Motor neuron (in vitro differentiated cells): ENCODE measurements at regions not wholly inside any gene's neighbourhood (a gene's known extent, or its start where the extent isn't known, plus 50 kb on each side); places are given as distances from the start of the nearest gene placed in this dataset.

Experiments
- ATAC-seq, 8 experiments: fragments of 200-7000 bp; cut with Tn5 transposase; replicated peaks in 6 of 8; 2 replicates each; pipeline ENCODE4 v1.8.0; 2021; ENCODE audit warnings: mild to moderate bottlenecking in 8 of 8, moderate library complexity in 8 of 8
- H3K27ac ChIP-seq, 2 donors: fragments of 250-450 bp; sonication (Bioruptor Pico); 2 replicates each; pipeline ENCODE4 v1.9.0; 2021; ENCODE audit warnings: antibody characterized with exemption in 2 of 2, mild to moderate bottlenecking in 2 of 2, moderate library complexity in 1 of 2
- H3K4me1 ChIP-seq, 2 donors: fragments of 250-450 bp; sonication (Bioruptor Pico); replicated peaks in 1 of 2; 2 replicates each; pipeline ENCODE4 v1.6.1; 2021; ENCODE audit warnings: antibody characterized with exemption in 2 of 2, mild to moderate bottlenecking in 2 of 2, moderate library complexity in 1 of 2
- H3K4me3 ChIP-seq, 5 donors: fragments of 250-450 bp; sonication (Bioruptor Pico); 2 replicates each; pipeline ENCODE4 v1.9.0; 2021; ENCODE audit warnings: antibody characterized with exemption in 5 of 5, mild to moderate bottlenecking in 5 of 5, moderate library complexity in 4 of 5
- WGBS, 10 experiments: fragments of 450-650 bp; shearing (Covaris generic); methylation state at CpG; one replicate each; pipeline ENCODE4 v1.0.0; 2022; 5-methylcytosine and 5-hydroxymethylcytosine counted together
- in situ Hi-C, 9 experiments: fragments of 400-800 bp; cut with MboI; loops; one replicate each; pipeline ENCODE4 v1.15.0; 2021; ENCODE audit warnings: low sequenced_read_pairs in 9 of 9, low pct_unique_long_range_greater_than_20kb in 2 of 9; ENCODE audit not compliant: unreplicated experiment in 9 of 9

DNA sequence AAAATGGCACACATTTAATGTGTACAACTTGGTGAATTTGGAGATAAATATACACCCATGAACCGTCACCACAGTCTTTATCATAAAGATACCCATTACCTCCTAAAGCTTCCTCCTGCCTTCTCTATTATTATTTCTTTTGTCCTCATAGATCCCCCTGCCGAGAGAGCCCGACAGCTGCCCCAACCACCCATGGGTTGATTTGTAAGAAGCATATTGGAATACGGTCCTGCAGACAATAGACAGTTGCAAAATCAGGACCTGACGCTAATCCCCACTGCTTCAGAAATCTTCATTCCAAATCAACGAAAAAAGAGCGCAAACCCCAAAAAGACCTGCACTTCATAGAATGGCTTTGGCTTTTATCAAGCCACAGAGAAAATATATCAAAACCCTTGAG is 697.5 kb downstream of the SEMA5A start:
- Histone ChIP-seq H3K4me3 (no peak overlapping the region), H3K27ac (no peak overlapping the region), H3K4me1 (peaks cover 9 to 11% of the 10 kb centered on the region in 2 donors)
- in situ Hi-C loops, result no loop called here
- ATAC-seq, result no peak
- 36 to 98% (median 58%) methylated on average over 2 to 7 of the region's 7 CpGs; no CpG with 5 or more reads in 1 of the 10 experiments for WGBS, 10 experiments

- Histone ChIP-seq H3K4me1 (peaks cover 4 to 5% of the 10 kb centered on the region in 2 donors), H3K4me3 (no peak overlapping the region), H3K27ac (no peak overlapping the region)
- ATAC-seq, result peak in 5 of 8 experiments; percentile 74 to 91 (median 89)
- in situ Hi-C loops, result no loop called here
- WGBS, 10 experiments, result 36 to 93% (median 69%) methylated on average over 1 to 3 of the region's 3 CpGs
These were observed 696.8 kb downstream of the SEMA5A start for GRCh38 chr5:8848997-8849594.

- Histone ChIP-seq H3K4me3 (no peak overlapping the region), H3K27ac (no peak overlapping the region), H3K4me1 (no peaks in the 10 kb centered on the region)
- in situ Hi-C loops, result no loop called here
- 80 to 100% (median 93%) methylated on average over 2 of the region's 2 CpGs; no CpG with 5 or more reads in 6 of the 10 experiments for WGBS, 10 experiments
- ATAC-seq, result peak in 1 of 8 experiments; percentile 29
These were observed 694.8 kb downstream of the SEMA5A start for GRCh38 chr5:8851101-8851500.

DNA sequence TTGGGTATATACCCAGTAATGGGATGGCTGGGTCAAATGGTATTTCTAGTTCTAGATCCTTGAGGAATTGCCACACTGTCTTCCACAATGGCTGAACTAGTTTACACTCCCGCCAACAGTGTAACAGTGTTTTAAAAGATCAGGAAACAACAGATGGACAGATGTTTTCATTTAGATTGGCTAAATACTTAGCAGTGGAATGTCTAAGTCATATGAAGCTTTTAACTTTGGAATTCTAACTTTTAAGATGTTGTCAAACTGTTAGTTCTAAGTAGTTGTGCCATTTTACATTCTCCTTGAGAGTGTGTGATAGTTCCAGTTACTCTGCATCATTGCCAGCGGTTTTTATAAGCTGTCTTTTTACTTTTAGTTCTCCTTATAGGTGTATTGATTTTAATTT is 688.8 kb downstream of the SEMA5A start:
- in situ Hi-C loops, result no loop called here
- Histone ChIP-seq H3K27ac (no peak overlapping the region), H3K4me3 (no peak overlapping the region), H3K4me1 (no peaks in the 10 kb centered on the region)
- ATAC-seq, result no peak
- 0 to 50% (median 0%) methylated on average over 1 to 2 of the region's 2 CpGs; no CpG with 5 or more reads in 1 of the 10 experiments for WGBS, 10 experiments

- no peak overlapping the region for H3K4me3 ChIP-seq
- no peaks in the 10 kb centered on the region for H3K4me1 ChIP-seq
- in situ Hi-C loops, result no loop called here
- no peak overlapping the region for H3K27ac ChIP-seq
- 6 to 100% (median 79%) methylated on average over 1 to 5 of the region's 5 CpGs; no CpG with 5 or more reads in 1 of the 10 experiments for WGBS, 10 experiments
- peak in 1 of 8 experiments; percentile 24 for ATAC-seq
These were observed 684.1 kb downstream of the SEMA5A start for GRCh38 chr5:8861764-8862163.

DNA sequence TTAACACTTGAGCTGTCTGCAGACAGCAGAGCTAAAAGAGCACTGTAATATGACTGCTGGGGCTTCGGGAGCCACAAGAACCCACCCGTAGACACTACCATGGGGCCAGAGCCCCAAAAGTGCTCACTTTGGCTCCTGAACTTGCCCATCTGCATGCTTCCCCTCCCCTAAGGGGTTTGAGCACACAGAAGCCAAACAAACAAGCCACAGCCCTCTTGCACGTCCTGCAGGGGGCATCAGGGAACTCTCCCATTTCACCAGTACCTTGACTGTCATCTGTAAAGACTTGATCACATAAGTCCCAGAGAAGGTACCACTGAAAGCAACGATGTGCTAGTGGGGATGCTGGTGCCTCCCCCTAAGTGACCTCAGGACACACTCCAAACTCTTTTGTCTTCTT is 681.8 kb downstream of the SEMA5A start:
- 0 to 80% (median 64%) methylated on average over 1 to 3 of the region's 4 CpGs; no CpG with 5 or more reads in 4 of the 10 experiments for WGBS, 10 experiments
- Histone ChIP-seq H3K4me3 (no peak overlapping the region), H3K4me1 (no peaks in the 10 kb centered on the region), H3K27ac (no peak overlapping the region)
- in situ Hi-C loops, result no loop called here
- ATAC-seq, result peak in 3 of 8 experiments; percentile 57 to 85 (median 77)

GRCh38 chr5:8865266-8865665 is 680.6 kb downstream of the SEMA5A start:
- peak in 1 of 8 experiments; percentile 49 for ATAC-seq
- 0 to 72% (median 65%) methylated on average over 1 to 5 of the region's 5 CpGs; no CpG with 5 or more reads in 4 of the 10 experiments for WGBS, 10 experiments
- Histone ChIP-seq H3K4me1 (no peaks in the 10 kb centered on the region), H3K4me3 (no peak overlapping the region), H3K27ac (no peak overlapping the region)
- in situ Hi-C loops, result no loop called here

DNA sequence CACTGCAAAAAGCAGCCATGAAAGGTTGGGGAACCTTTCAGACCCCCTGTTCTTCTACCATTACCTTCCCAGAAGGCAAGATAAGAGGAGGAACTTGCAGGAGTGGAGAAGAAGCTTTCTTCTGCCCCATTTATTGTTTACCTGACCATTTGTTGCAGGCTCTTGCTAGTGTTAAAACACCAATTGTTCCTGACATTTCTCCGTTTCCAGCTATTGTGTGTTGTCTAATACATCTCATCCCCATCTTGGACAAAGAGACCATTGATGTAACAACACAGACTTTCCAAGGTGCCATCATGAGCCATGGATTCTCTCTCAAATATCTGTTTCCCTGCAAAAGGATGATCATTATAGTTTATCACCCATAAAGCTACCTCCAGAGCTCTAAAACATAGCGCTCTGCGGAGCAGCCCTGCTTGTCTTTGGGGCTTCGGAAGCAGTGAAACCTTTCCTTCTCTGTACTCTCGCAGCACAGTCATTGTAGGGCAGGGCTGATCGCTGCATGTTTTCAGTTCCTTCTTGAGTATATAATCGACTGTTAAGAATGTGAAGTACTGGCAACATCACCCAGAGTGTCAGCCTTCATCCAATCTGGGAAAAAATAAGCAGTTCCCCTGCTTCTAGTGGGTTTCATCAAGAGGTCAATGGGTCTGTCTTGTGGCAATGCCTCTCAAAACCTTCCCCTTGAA is 680.0 kb downstream of the SEMA5A start:
- H3K4me1 ChIP-seq, result no peaks in the 10 kb centered on the region
- in situ Hi-C loops, result no loop called here
- H3K27ac ChIP-seq, result no peak overlapping the region
- no peak overlapping the region for H3K4me3 ChIP-seq
- 75 to 100% (median 87%) methylated on average over 1 to 6 of the region's 7 CpGs; no CpG with 5 or more reads in 2 of the 10 experiments for WGBS, 10 experiments
- ATAC-seq, result no peak

- H3K27ac ChIP-seq, result no peak overlapping the region
- no peaks in the 10 kb centered on the region for H3K4me1 ChIP-seq
- peak in 2 of 8 experiments; percentile 10 to 59 for ATAC-seq
- 0 to 67% (median 0%) methylated on average over 1 of the region's 1 CpG; no CpG with 5 or more reads in 7 of the 10 experiments for WGBS, 10 experiments
- H3K4me3 ChIP-seq, result no peak overlapping the region
- in situ Hi-C loops, result no loop called here
These were observed 677.6 kb downstream of the SEMA5A start for GRCh38 chr5:8868283-8868682.

- in situ Hi-C loops, result no loop called here
- 61 to 92% (median 80%) methylated on average over 6 to 8 of the region's 12 CpGs; no CpG with 5 or more reads in 6 of the 10 experiments for WGBS, 10 experiments
- no peak overlapping the region for H3K4me3 ChIP-seq
- no peak for ATAC-seq
- H3K4me1 ChIP-seq, result no peaks in the 10 kb centered on the region
- no peak overlapping the region for H3K27ac ChIP-seq
These were observed 675.9 kb downstream of the SEMA5A start for GRCh38 chr5:8869932-8870331.

GRCh38 chr5:8870349-8870958 is 675.4 kb downstream of the SEMA5A start:
- 23 to 100% (median 59%) methylated on average over 1 to 5 of the region's 20 CpGs; no CpG with 5 or more reads in 6 of the 10 experiments for WGBS, 10 experiments
- Histone ChIP-seq H3K4me1 (no peaks in the 10 kb centered on the region), H3K4me3 (no peak overlapping the region), H3K27ac (no peak overlapping the region)
- ATAC-seq, result peak in 3 of 8 experiments; percentile 48 to 69 (median 51)
- in situ Hi-C loops, result no loop called here

GRCh38 chr5:8870959-8871355 is 674.9 kb downstream of the SEMA5A start:
- Histone ChIP-seq H3K27ac (no peak overlapping the region), H3K4me3 (no peak overlapping the region), H3K4me1 (no peaks in the 10 kb centered on the region)
- in situ Hi-C loops, result no loop called here
- peak in 4 of 8 experiments; percentile 39 to 97 (median 95) for ATAC-seq
- WGBS, 10 experiments, result 0 to 93% (median 59%) methylated on average over 2 to 7 of the region's 7 CpGs

- WGBS, 10 experiments, result 43 to 100% (median 83%) methylated on average over 1 to 2 of the region's 2 CpGs
- Histone ChIP-seq H3K27ac (no peak overlapping the region), H3K4me3 (no peak overlapping the region), H3K4me1 (no peaks in the 10 kb centered on the region)
- ATAC-seq, result no peak
- in situ Hi-C loops, result no loop called here
These were observed 674.4 kb downstream of the SEMA5A start for GRCh38 chr5:8871446-8871845.
